CD14-positive monocyte (primary cell): ENCODE measurements at regions not wholly inside any gene's neighbourhood (a gene's known extent, or its start where the extent isn't known, plus 50 kb on each side); places are given as distances from the start of the nearest gene placed in this dataset.
A peak's percentile ranks its signal among the peaks of the same experiment; 100 is the strongest.

ENCODE experiments used
- DNase-seq, 3 donors: peaks; one replicate each; pipeline ENCODE4 v3.0.0-alpha.2; 2011 to 2022
- H2AFZ ChIP-seq: 2 replicates; pipeline ENCODE4 v1.6.0; 2012; ENCODE audit warnings: mild to moderate bottlenecking, low read depth, low read length, inconsistent platforms; ENCODE audit not compliant: insufficient read depth, poor library complexity, severe bottlenecking
- H3K27ac ChIP-seq, 2 donors: 1 replicate in 1 of 2; 2 replicates in 1 of 2; pipeline ENCODE4 v1.5.1; 2012 to 2013; ENCODE audit warnings: low read length in 2 of 2, control low read depth in 1 of 2, inconsistent platforms in 1 of 2, low read depth in 1 of 2, mild to moderate bottlenecking in 1 of 2
- H3K27me3 ChIP-seq, 2 donors: one replicate each; pipeline versions ENCODE4 v1.6.0 to v1.6.1; 2011 to 2013; ENCODE audit warnings: low read length in 2 of 2; ENCODE audit not compliant: control insufficient read depth in 2 of 2, insufficient read depth in 2 of 2
- H3K36me3 ChIP-seq, 2 donors: replicated peaks in 1 of 2; 1 replicate in 1 of 2; 2 replicates in 1 of 2; pipeline versions ENCODE4 v1.5.1 to v1.6.1; 2012 to 2013; ENCODE audit warnings: low read length in 2 of 2, control low read depth in 1 of 2, inconsistent platforms in 1 of 2, mild to moderate bottlenecking in 1 of 2; ENCODE audit not compliant: insufficient read depth in 2 of 2, control insufficient read depth in 1 of 2
- H3K4me1 ChIP-seq, 2 donors: 1 replicate in 1 of 2; 2 replicates in 1 of 2; pipeline versions ENCODE4 v1.5.1 to v1.6.1; 2012 to 2013; ENCODE audit warnings: low read length in 2 of 2, control low read depth in 1 of 2, inconsistent platforms in 1 of 2, mild to moderate bottlenecking in 1 of 2, moderate library complexity in 1 of 2; ENCODE audit not compliant: insufficient read depth in 2 of 2, control insufficient read depth in 1 of 2
- H3K4me2 ChIP-seq: replicated peaks from 2 replicates; pipeline ENCODE3; 2012; ENCODE audit warnings: low read length, moderate library complexity, mild to moderate bottlenecking; ENCODE audit not compliant: poor library complexity, severe bottlenecking; ENCODE audit errors: extremely low read depth
- H3K4me3 ChIP-seq, 3 experiments: fragments of 200-600 bp in 1 of 3; sonication (generic) in 1 of 3; replicated peaks in 1 of 3; 1 replicate in 2 of 3; 2 replicates in 1 of 3; pipeline ENCODE4 v1.5.1; 2011 to 2013; ENCODE audit warnings: low read length in 3 of 3, mild to moderate bottlenecking in 3 of 3, control low read depth in 2 of 3, low read depth in 2 of 3, inconsistent platforms in 1 of 3, moderate library complexity in 1 of 3
- H3K79me2 ChIP-seq: 2 replicates; pipeline ENCODE4 v1.6.0; 2012; ENCODE audit warnings: mild to moderate bottlenecking, control low read depth, inconsistent platforms, low read length, moderate library complexity; ENCODE audit not compliant: insufficient read depth
- H3K9ac ChIP-seq: 2 replicates; pipeline ENCODE4 v1.6.0; 2017; ENCODE audit warnings: low read length, mild to moderate bottlenecking; ENCODE audit not compliant: insufficient read depth, poor library complexity, severe bottlenecking
- H3K9me3 ChIP-seq, 2 donors: replicated peaks in 1 of 2; 1 replicate in 1 of 2; 2 replicates in 1 of 2; pipeline versions ENCODE4 v1.5.1 to v1.6.1; 2012 to 2013; ENCODE audit warnings: low read length in 2 of 2, control low read depth in 1 of 2; ENCODE audit not compliant: control insufficient read depth in 1 of 2, insufficient read depth in 1 of 2
- H4K20me1 ChIP-seq: 2 replicates; pipeline ENCODE4 v1.6.0; 2012; ENCODE audit warnings: mild to moderate bottlenecking, low read length, control low read depth, moderate library complexity; ENCODE audit not compliant: insufficient read depth
- H3K27ac Mint-ChIP-seq, 7 donors: one replicate each; pipeline ENCODE4 v1.8.0; 2020; ENCODE audit warnings: mild to moderate bottlenecking in 7 of 7, mixed read lengths in 7 of 7, moderate library complexity in 6 of 7, inconsistent platforms in 2 of 7
- H3K27me3 Mint-ChIP-seq, 3 donors: one replicate each; pipeline ENCODE4 v1.8.0; 2021 to 2022; ENCODE audit warnings: low read depth in 3 of 3, mild to moderate bottlenecking in 3 of 3, mixed read lengths in 3 of 3, moderate library complexity in 3 of 3, inconsistent platforms in 1 of 3
- H3K36me3 Mint-ChIP-seq, 2 donors: one replicate each; pipeline ENCODE4 v1.8.0; 2020; ENCODE audit warnings: mixed read lengths in 2 of 2, inconsistent platforms in 1 of 2, mild to moderate bottlenecking in 1 of 2
- H3K4me1 Mint-ChIP-seq: one replicate; pipeline ENCODE4 v1.8.0; 2020; ENCODE audit warnings: mild to moderate bottlenecking, mixed read lengths
- H3K4me3 Mint-ChIP-seq, 2 donors: one replicate each; pipeline ENCODE4 v1.8.0; 2020; ENCODE audit warnings: mild to moderate bottlenecking in 2 of 2, mixed read lengths in 2 of 2, moderate library complexity in 1 of 2
- H3K9me3 Mint-ChIP-seq, 7 donors: one replicate each; pipeline ENCODE4 v1.8.0; 2020 to 2022; ENCODE audit warnings: mixed read lengths in 7 of 7, mild to moderate bottlenecking in 6 of 7, moderate library complexity in 6 of 7, inconsistent platforms in 2 of 7
- CTCF ChIP-seq: fragments of 200-600 bp; IDR thresholded peaks from one replicate; pipeline ENCODE4 v1.8.0; 2022; ENCODE audit warnings: antibody characterized with exemption, mild to moderate bottlenecking
- WGBS: methylation state at CpG from one replicate; pipeline ENCODE4 v1.1.5; 2013; ENCODE audit warnings: missing lambda C conversion rate; ENCODE audit not compliant: insufficient coverage; 5-methylcytosine and 5-hydroxymethylcytosine counted together
- intact Hi-C, 2 donors: fragments of 100-400 bp; cut with micrococcal nuclease; formaldehyde crosslinking; loops; one replicate each; pipeline versions ENCODE4 v1.15.0 to v1.15.1; 2023

- peaks cover 0 to 5% (median 0%) of the 10 kb centered on the region in 7 donors for H3K9me3 Mint-ChIP-seq
- H4K20me1 ChIP-seq: no peaks in the 10 kb centered on the region
- H3K4me2 ChIP-seq: no peak overlapping the region
- intact Hi-C loops: no loop called here
- DNase-seq: no peak
- TF ChIP-seq CTCF: no peak
- H3K36me3 Mint-ChIP-seq: no peaks in the 10 kb centered on the region
- H3K27ac Mint-ChIP-seq: no peak overlapping the region
- no peaks in the 10 kb centered on the region for H3K79me2 ChIP-seq
- no peak overlapping the region for H2AFZ ChIP-seq
- H3K4me1 ChIP-seq: no peaks in the 10 kb centered on the region
- H3K4me1 Mint-ChIP-seq: peaks cover 4% of the 10 kb centered on the region
- H3K4me3 Mint-ChIP-seq: no peak overlapping the region
- H3K27me3 Mint-ChIP-seq: peaks cover 0 to 4% (median 2%) of the 10 kb centered on the region in 3 donors
- WGBS: no CpG with 5 or more reads among the region's 4 CpGs
- no peaks in the 10 kb centered on the region for H3K27me3 ChIP-seq
- no peak overlapping the region for H3K4me3 ChIP-seq
- no peak overlapping the region for H3K27ac ChIP-seq
- no peak overlapping the region for H3K9ac ChIP-seq
- no peaks in the 10 kb centered on the region for H3K9me3 ChIP-seq
- no peaks in the 10 kb centered on the region for H3K36me3 ChIP-seq
Observed at GRCh38 chr13:21895779-21896178, 224.9 kb downstream of the FGF9 start.

GRCh38 chr13:21897161-21897560 lies 226.3 kb downstream of the FGF9 start:
- intact Hi-C loops: no loop called here
- no peak for DNase-seq
- Histone ChIP-seq H3K4me2 (no peak overlapping the region), H3K79me2 (no peaks in the 10 kb centered on the region), H3K9ac (no peak overlapping the region), H3K4me3 (no peak overlapping the region), H3K27ac (no peak overlapping the region), H2AFZ (no peak overlapping the region), H3K4me1 (no peaks in the 10 kb centered on the region), H4K20me1 (no peaks in the 10 kb centered on the region), H3K27me3 (no peaks in the 10 kb centered on the region), H3K36me3 (no peaks in the 10 kb centered on the region), H3K9me3 (no peaks in the 10 kb centered on the region)
- no peak overlapping the region for H3K4me3 Mint-ChIP-seq
- no peaks in the 10 kb centered on the region for H3K36me3 Mint-ChIP-seq
- H3K9me3 Mint-ChIP-seq: peaks cover 0 to 5% (median 0%) of the 10 kb centered on the region in 7 donors
- WGBS: 72% methylated on average over 6 of the region's 6 CpGs
- peaks cover 0 to 4% (median 2%) of the 10 kb centered on the region in 3 donors for H3K27me3 Mint-ChIP-seq
- H3K27ac Mint-ChIP-seq: peak overlapping the region in 1 of 7 donors; percentile 54
- TF ChIP-seq CTCF: no peak
- peaks cover 4% of the 10 kb centered on the region for H3K4me1 Mint-ChIP-seq
